Transverse colon (tissue), 4 donors: ENCODE measurements at regions not wholly inside any gene's neighbourhood (a gene's known extent, or its start where the extent isn't known, plus 50 kb on each side); places are given as distances from the start of the nearest gene placed in this dataset.
"Not testable (repeated sequence)": the region's sequence is repeated elsewhere in the genome, so short reads cannot be mapped to it uniquely, and the experiment has no call there.

ENCODE experiments used
- DNase-seq: peaks from one replicate; pipeline ENCODE4 v3.0.0-alpha.2; 2019
- H3K27ac ChIP-seq, 4 donors: fragments of 200-600 bp; sonication (generic); 2 replicates each; pipeline ENCODE4 v1.5.1; 2016 to 2018; ENCODE audit warnings: inconsistent platforms in 4 of 4
- H3K27me3 ChIP-seq: fragments of 200-600 bp; sonication (generic); 2 replicates; pipeline ENCODE4 v1.5.1; 2017; ENCODE audit warnings: inconsistent platforms
- H3K36me3 ChIP-seq, 4 donors: fragments of 200-600 bp; sonication (generic); 2 replicates each; pipeline ENCODE4 v1.5.1; 2017 to 2019; ENCODE audit warnings: inconsistent platforms in 4 of 4
- H3K4me1 ChIP-seq, 4 donors: fragments of 200-600 bp; sonication (generic); 2 replicates each; pipeline ENCODE4 v1.5.1; 2017 to 2020; ENCODE audit warnings: inconsistent platforms in 4 of 4
- H3K4me3 ChIP-seq, 4 donors: fragments of 200-600 bp; sonication (generic); 1 replicate in 1 of 4; 2 replicates in 3 of 4; pipeline versions ENCODE4 v1.5.1 to v1.6.1; 2017 to 2019; ENCODE audit warnings: inconsistent platforms in 4 of 4
- H3K9me3 ChIP-seq, 2 donors: fragments of 200-600 bp; sonication (generic); 2 replicates each; pipeline ENCODE4 v1.5.1; 2017 to 2019; ENCODE audit warnings: inconsistent platforms in 2 of 2
- CTCF ChIP-seq, 5 experiments: fragments of 200-600 bp in 3 of 5; fragments of 450-650 bp in 2 of 5; sonication (generic) in 3 of 5; IDR thresholded peaks; 1 replicate in 2 of 5; 2 replicates in 3 of 5; pipeline ENCODE4 v1.5.1; 2016 to 2017; ENCODE audit warnings: antibody characterized with exemption in 5 of 5, inconsistent platforms in 3 of 5, mild to moderate bottlenecking in 2 of 5, moderate library complexity in 1 of 5
- EP300 ChIP-seq: sonication (generic); formaldehyde crosslinking; IDR thresholded peaks from one replicate; pipeline ENCODE4 v1.6.1; 2017; ENCODE audit warnings: antibody characterized with exemption, low read depth
- POLR2A ChIP-seq: fragments of 450-650 bp; IDR thresholded peaks from one replicate; pipeline ENCODE4 v1.6.1; 2016; ENCODE audit warnings: antibody characterized with exemption, mild to moderate bottlenecking, moderate library complexity
- POLR2AphosphoS5 ChIP-seq, 3 donors: sonication (generic); formaldehyde crosslinking; IDR thresholded peaks; one replicate each; pipeline ENCODE4 v1.6.1; 2016; ENCODE audit warnings: antibody characterized with exemption in 3 of 3
- WGBS, 2 donors: methylation state at CpG; one replicate each; pipeline ENCODE4 v1.1.5; 2018; ENCODE audit warnings: low coverage in 1 of 2; 5-methylcytosine and 5-hydroxymethylcytosine counted together
- in situ Hi-C, 4 donors: fragments of 200-750 bp; cut with MboI; loops; one replicate each; pipeline versions ENCODE4 v1.15.0 to v1.15.1; 2017; ENCODE audit warnings: low sequenced_read_pairs in 3 of 4, low pct_ligation_motif_present in 1 of 4, low pct_unique_long_range_greater_than_20kb in 1 of 4
- intact Hi-C: fragments of 100-400 bp; cut with DNase I; formaldehyde crosslinking; loops from one replicate; pipeline ENCODE4 v1.15.1; 2023; ENCODE audit warnings: low total_unique reads

- H3K9me3 ChIP-seq, result no peaks in the 10 kb centered on the region
Observed at GRCh38 chr5:77904362-77904761, 128.2 kb upstream of the TBCA start.

GRCh38 chr5:77900691-77901090 is 124.6 kb upstream of the TBCA start:
- TF ChIP-seq EP300, result no peak
- TF ChIP-seq POLR2A, result no peak
- TF ChIP-seq CTCF (IDR thresholded peaks at IDR 0.05), result no peak
- Histone ChIP-seq H3K4me3 (no peak overlapping the region), H3K4me1 (no peaks in the 10 kb centered on the region), H3K27me3 (no peaks in the 10 kb centered on the region), H3K27ac (no peak overlapping the region), H3K9me3 (no peaks in the 10 kb centered on the region), H3K36me3 (no peaks in the 10 kb centered on the region)
- WGBS, 2 donors, result 86% methylated on average over 3 of the region's 3 CpGs; no CpG with 5 or more reads in 1 of the 2 donors
- in situ Hi-C loops, result no loop called here
- DNase-seq, result no peak
- intact Hi-C loops, result no loop called here

More at GRCh38 chr5:77904362-77904761, 128.2 kb upstream of the TBCA start:
- intact Hi-C loops (no loop called here), in situ Hi-C loops (no loop called here)
- TF ChIP-seq EP300 (no peak), POLR2A (no peak), POLR2AphosphoS5 (IDR thresholded peaks at IDR 0.05) (no peak), CTCF (IDR thresholded peaks at IDR 0.05) (no peak)
- no peak for DNase-seq
- H3K27me3 ChIP-seq, result no peaks in the 10 kb centered on the region
- no peak overlapping the region for H3K4me3 ChIP-seq
- 73 to 76% methylated on average over 3 of the region's 3 CpGs for WGBS, 2 donors
- no peaks in the 10 kb centered on the region for H3K36me3 ChIP-seq
- H3K4me1 ChIP-seq, result no peaks in the 10 kb centered on the region
- H3K27ac ChIP-seq, result no peak overlapping the region

GRCh38 chr5:77898385-77898784 is 122.2 kb upstream of the TBCA start:
- Histone ChIP-seq H3K4me3 (no peak overlapping the region), H3K27me3 (no peaks in the 10 kb centered on the region), H3K4me1 (no peaks in the 10 kb centered on the region), H3K36me3 (no peaks in the 10 kb centered on the region), H3K9me3 (no peaks in the 10 kb centered on the region), H3K27ac (no peak overlapping the region)
- TF ChIP-seq POLR2A (no peak), CTCF (IDR thresholded peaks at IDR 0.05) (no peak), POLR2AphosphoS5 (IDR thresholded peaks at IDR 0.05) (no peak), EP300 (no peak)
- intact Hi-C loops, result no loop called here
- DNase-seq, result no peak
- in situ Hi-C loops, result no loop called here
- 88 to 90% methylated on average over 2 of the region's 2 CpGs for WGBS, 2 donors

GRCh38 chr5:77896338-77896737 is 120.2 kb upstream of the TBCA start:
- intact Hi-C loops, result no loop called here
- H3K36me3 ChIP-seq, result no peaks in the 10 kb centered on the region
- H3K27ac ChIP-seq, result no peak overlapping the region

GRCh38 chr5:77894103-77894502 is 118.0 kb upstream of the TBCA start:
- in situ Hi-C loops, DNase-seq, H3K4me3 ChIP-seq, intact Hi-C loops, H3K36me3 ChIP-seq, H3K27me3 ChIP-seq, H3K4me1 ChIP-seq, H3K27ac ChIP-seq, H3K9me3 ChIP-seq: not testable (repeated sequence)
- WGBS, 2 donors, result 93 to 100% methylated on average over 5 of the region's 5 CpGs

More at GRCh38 chr5:77896338-77896737, 120.2 kb upstream of the TBCA start:
- no peaks in the 10 kb centered on the region for H3K4me1 ChIP-seq
- no peaks in the 10 kb centered on the region for H3K27me3 ChIP-seq
- in situ Hi-C loops, result no loop called here
- H3K9me3 ChIP-seq, result no peaks in the 10 kb centered on the region
- no peak for DNase-seq
- 80 to 91% methylated on average over 1 to 3 of the region's 3 CpGs for WGBS, 2 donors
- TF ChIP-seq POLR2A, result no peak
- no peak for TF ChIP-seq POLR2AphosphoS5 (IDR thresholded peaks at IDR 0.05)
- TF ChIP-seq CTCF (IDR thresholded peaks at IDR 0.05), result no peak
- TF ChIP-seq EP300, result no peak
- H3K4me3 ChIP-seq, result no peak overlapping the region
